Naive thymus-derived CD8-positive, alpha-beta T cell (primary cell): ENCODE measurements at regions not wholly inside any gene's neighbourhood (a gene's known extent, or its start where the extent isn't known, plus 50 kb on each side); places are given as distances from the start of the nearest gene placed in this dataset.

Experiments
- ATAC-seq, 2 donors: fragments of 150-1000 bp; cut with Tn5 transposase in 1 of 2; sonication (Bioruptor Pico), chemical (Tn5 transposase) in 1 of 2; 1 replicate in 1 of 2; 2 replicates in 1 of 2; pipeline ENCODE4 v1.10.0; 2021; ENCODE audit warnings: mild to moderate bottlenecking in 2 of 2, moderate library complexity in 2 of 2
- POLR2A ChIA-PET: fragments of 350-600 bp; sonication (Branson Sonifier 250); formaldehyde crosslinking; loops from one replicate; lab custom pipeline; 2021; ENCODE audit warnings: antibody characterized with exemption; lab: Charles Lee
- DNase-seq, 10 donors: peaks; one replicate each; pipeline versions ENCODE4 v3.0.0 to v3.0.0-alpha.2; 2020 to 2022
- H3K27ac Mint-ChIP-seq, 10 donors: one replicate each; pipeline ENCODE4 v1.8.0; 2020 to 2022; ENCODE audit warnings: mild to moderate bottlenecking in 10 of 10, mixed read lengths in 10 of 10, moderate library complexity in 4 of 10, inconsistent platforms in 1 of 10
- H3K27me3 Mint-ChIP-seq, 5 donors: one replicate each; pipeline ENCODE4 v1.8.0; 2021 to 2022; ENCODE audit warnings: mixed read lengths in 5 of 5
- H3K36me3 Mint-ChIP-seq, 3 donors: one replicate each; pipeline ENCODE4 v1.8.0; 2020 to 2022; ENCODE audit warnings: mixed read lengths in 3 of 3, mild to moderate bottlenecking in 2 of 3, inconsistent platforms in 1 of 3
- H3K4me1 Mint-ChIP-seq, 4 donors: one replicate each; pipeline ENCODE4 v1.8.0; 2021 to 2022; ENCODE audit warnings: mixed read lengths in 4 of 4
- H3K4me3 Mint-ChIP-seq, 10 donors: one replicate each; pipeline ENCODE4 v1.8.0; 2020 to 2022; ENCODE audit warnings: mild to moderate bottlenecking in 10 of 10, mixed read lengths in 10 of 10, moderate library complexity in 6 of 10, inconsistent platforms in 1 of 10
- H3K9me3 Mint-ChIP-seq, 9 donors: one replicate each; pipeline ENCODE4 v1.8.0; 2020 to 2022; ENCODE audit warnings: mixed read lengths in 9 of 9, mild to moderate bottlenecking in 3 of 9, inconsistent platforms in 1 of 9, moderate library complexity in 1 of 9

DNA sequence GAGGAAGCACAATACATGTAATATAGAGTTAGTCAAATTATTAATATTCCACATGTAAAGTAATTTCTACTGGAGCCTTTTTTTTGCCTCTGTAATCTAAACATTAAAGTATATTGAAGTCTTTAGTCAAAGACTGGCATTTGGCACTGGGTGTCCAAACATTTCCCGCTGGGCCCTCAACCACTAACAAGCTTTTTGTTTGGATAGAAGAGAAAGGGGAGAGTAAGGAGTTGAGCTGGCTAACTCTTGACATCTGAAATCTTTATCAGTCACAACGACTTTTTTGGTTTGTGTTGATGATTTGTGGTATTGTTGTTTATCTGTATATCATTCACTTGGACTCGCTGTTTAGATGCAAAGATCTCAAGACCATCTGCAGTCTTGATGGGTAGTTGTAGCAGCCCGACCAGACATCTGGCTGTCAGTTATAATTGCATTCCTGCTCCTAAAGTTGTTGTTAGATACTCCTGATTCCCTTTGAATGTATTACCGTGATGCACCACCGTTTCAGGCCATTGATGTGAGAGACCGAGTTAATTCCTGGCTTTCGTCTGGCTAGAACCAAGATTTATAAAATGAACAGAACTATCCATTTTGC, 379.6 kb downstream of the MTX2 start:
- peaks cover 19 to 79% (median 44%) of the 10 kb centered on the region in 5 donors for H3K27me3 Mint-ChIP-seq
- no peak overlapping the region for H3K4me3 Mint-ChIP-seq
- POLR2A ChIA-PET: no interaction called here
- no peak overlapping the region for H3K27ac Mint-ChIP-seq
- no peak for ATAC-seq
- DNase-seq: no peak
- H3K36me3 Mint-ChIP-seq: no peaks in the 10 kb centered on the region
- H3K9me3 Mint-ChIP-seq: no peaks in the 10 kb centered on the region
- peaks cover 2 to 10% (median 5%) of the 10 kb centered on the region in 4 donors for H3K4me1 Mint-ChIP-seq

- DNase-seq (no peak), ATAC-seq (no peak)
- H3K4me3 Mint-ChIP-seq: no peak overlapping the region
- H3K27ac Mint-ChIP-seq: no peak overlapping the region
- POLR2A ChIA-PET: no interaction called here
- H3K36me3 Mint-ChIP-seq: no peaks in the 10 kb centered on the region
- peaks cover 17 to 65% (median 31%) of the 10 kb centered on the region in 5 donors for H3K27me3 Mint-ChIP-seq
- peaks cover 4 to 14% (median 9%) of the 10 kb centered on the region in 4 donors for H3K4me1 Mint-ChIP-seq
- no peaks in the 10 kb centered on the region for H3K9me3 Mint-ChIP-seq
Observed at GRCh38 chr2:176650104-176650837, 381.0 kb downstream of the MTX2 start.

DNA sequence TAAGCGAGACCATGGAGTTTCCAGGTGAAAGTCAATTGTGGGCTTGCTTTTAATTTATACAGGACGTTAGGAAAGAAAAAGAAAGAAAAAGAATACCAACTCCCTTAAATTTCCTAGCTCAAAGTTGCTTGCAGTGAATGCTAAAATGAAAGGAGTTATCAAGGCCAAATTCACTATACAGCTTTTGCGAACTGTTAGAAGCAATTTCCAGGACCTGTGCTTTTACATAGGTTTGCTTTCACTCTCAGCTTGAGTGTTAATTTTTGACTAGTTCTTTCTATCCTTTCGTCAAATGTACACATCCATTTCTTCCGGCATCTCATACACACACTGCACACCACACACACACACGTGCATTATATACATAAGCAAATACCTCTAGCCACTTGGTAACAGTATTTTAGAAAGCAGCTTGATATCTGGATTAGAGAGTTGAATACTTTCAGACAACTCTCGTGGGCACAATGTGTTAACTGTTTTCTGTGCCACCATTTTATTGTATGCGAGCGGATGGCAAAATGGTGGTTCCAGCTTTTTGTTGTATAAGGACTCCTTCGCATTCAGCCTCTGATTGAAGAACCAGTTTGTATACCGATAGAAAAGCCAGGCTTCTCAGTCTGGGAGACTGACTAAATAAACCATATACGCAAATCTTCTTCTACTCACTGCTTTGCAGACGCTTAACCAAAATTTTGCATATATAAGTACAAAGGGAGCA, 381.8 kb downstream of the MTX2 start:
- peaks cover 4 to 14% (median 9%) of the 10 kb centered on the region in 4 donors for H3K4me1 Mint-ChIP-seq
- ATAC-seq (no peak), DNase-seq (no peak)
- POLR2A ChIA-PET: no interaction called here
- no peak overlapping the region for H3K4me3 Mint-ChIP-seq
- H3K36me3 Mint-ChIP-seq: no peaks in the 10 kb centered on the region
- peaks cover 14 to 65% (median 25%) of the 10 kb centered on the region in 5 donors for H3K27me3 Mint-ChIP-seq
- no peaks in the 10 kb centered on the region for H3K9me3 Mint-ChIP-seq
- no peak overlapping the region for H3K27ac Mint-ChIP-seq

DNA sequence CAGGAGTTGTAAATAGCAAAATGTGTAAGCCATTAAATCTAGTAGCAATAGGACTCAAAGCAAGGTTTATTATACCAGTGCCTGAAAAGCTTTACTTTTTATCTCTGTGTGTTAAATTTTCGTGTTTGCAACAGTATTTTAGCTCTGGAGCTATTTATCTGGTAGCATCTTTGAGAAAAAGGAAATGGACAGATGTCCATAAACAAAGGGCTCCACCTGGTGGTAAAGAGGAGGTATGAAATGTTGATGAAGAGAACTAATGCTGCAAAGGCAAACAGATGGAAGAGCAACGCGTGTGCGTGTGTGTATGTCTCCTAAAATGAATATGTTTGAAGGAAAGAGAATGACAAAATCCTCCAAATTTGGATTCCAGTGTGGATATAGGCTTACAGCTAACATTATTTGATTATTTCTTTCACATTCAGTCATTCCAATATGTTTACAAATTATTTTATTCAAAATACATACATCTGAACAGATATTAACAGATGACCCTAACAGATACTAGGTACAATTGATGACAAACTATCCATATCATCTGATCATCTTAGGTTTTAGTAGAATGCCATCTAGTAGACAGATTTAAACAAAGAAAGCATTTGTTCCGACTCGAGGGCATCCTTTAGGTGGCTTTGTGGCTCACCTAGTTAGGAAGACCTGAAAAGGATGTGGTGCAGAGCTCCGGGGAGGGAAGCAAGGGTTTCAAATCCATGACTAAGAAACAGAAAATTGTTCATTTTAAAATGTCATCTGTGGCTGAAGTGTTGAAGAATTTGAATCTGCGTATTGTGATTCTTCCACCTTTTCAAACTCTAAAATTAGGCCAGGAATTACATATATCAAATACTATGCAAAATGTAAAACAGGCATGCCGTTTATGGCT, 383.3 kb downstream of the MTX2 start:
- Mint-ChIP-seq H3K27me3 (peaks cover 14 to 65% (median 24%) of the 10 kb centered on the region in 5 donors), H3K4me1 (peaks cover 4 to 14% (median 9%) of the 10 kb centered on the region in 4 donors), H3K36me3 (no peaks in the 10 kb centered on the region), H3K4me3 (no peak overlapping the region), H3K27ac (no peak overlapping the region), H3K9me3 (no peaks in the 10 kb centered on the region)
- DNase-seq (peak in 4 of 10 donors; percentile 14 to 55 (median 50)), ATAC-seq (peak; percentile 61 to 65)
- POLR2A ChIA-PET: no interaction called here

DNA sequence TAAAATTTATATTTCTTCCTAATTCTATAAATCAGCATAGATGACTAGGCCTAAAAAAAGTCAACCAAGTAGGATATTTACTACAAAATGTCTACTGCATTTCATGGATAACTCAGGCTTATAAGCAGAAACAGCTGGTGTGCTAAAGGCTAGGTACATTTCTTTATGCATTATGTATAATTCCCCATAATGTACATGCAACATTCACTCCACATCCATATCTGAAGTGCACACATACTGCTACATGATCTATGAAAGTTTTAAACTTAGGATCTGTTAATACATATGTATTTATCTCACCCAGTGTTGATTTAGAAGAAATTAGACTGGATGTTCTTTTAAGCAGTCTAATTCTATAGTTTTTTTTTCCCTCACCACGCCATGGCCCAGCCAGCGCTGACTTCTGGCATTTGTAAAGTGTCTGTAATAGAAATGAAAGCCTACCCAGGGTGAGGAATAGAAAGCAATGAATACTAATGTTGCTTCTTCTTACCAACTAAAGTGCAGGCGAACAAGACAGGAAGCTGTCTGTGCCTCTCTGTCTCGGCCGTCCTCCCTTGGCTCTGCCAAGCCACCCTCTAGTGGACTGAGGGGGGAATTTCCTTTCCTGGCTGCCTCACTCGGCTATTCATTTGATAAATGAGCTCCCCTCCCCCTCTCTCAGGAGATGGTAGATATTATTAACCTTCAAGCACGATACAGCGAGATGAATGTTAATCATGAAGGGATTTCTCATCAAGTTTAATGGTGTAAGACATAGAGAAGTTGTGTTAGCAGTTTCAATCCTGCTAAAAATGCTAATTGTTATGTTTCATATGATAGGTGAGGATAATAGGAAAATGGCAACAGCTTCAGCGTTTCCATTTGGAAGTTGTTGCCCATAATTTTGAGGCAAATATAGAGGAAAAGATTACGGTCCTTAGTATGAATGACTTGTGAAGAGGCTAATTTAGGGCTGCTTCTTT, 384.5 kb downstream of the MTX2 start:
- Mint-ChIP-seq H3K4me3 (no peak overlapping the region), H3K27me3 (peaks cover 12 to 69% (median 25%) of the 10 kb centered on the region in 5 donors), H3K27ac (no peak overlapping the region), H3K36me3 (no peaks in the 10 kb centered on the region), H3K9me3 (no peaks in the 10 kb centered on the region), H3K4me1 (peaks cover 4 to 14% (median 9%) of the 10 kb centered on the region in 4 donors)
- DNase-seq (peak in 6 of 10 donors; percentile 16 to 68 (median 39)), ATAC-seq (peak; percentile 72 to 79)
- POLR2A ChIA-PET: interaction anchor here (0.6 kb wide), 1 partner anchor 491 kb away, joined by 3 read pairs; no protein-coding TSS in a partner anchor

DNA sequence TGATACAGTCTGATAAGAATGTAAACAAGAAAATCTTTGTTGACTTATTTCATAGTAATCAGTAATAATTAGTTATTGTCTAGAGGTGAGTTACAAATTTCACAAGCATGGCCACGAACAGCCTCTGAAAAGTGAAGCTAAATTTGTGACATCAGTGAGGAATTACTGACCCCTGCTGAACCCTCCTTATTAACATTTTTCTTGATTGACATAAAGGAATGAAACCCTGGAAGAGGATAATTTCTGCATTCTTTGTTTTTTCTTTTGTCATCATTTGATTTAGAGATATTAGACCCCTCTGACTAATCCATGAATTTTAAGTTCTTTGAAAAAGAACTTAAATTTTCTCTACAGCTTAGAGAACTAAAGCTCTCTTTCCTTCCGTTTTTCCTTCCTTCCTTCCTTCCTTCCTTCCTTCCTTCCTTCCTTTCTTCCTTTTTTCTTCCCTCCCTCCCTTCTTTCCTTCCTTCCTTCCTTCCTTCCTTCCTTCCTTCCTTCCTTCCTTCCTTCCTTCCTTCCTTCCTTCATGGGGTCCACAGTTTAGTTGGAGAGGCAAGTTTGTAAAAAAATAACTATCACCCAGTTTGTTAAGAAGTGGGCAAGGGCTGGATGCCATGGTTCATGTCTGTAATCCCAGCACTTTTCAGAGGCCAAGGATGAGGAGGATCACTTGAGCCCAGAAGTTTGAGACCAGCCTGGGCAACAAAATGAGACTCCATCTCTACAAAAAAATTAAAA, 387.0 kb downstream of the MTX2 start:
- DNase-seq (no peak), ATAC-seq (no peak)
- POLR2A ChIA-PET: no interaction called here
- Mint-ChIP-seq H3K4me3 (no peak overlapping the region), H3K4me1 (peaks cover 4 to 14% (median 9%) of the 10 kb centered on the region in 4 donors), H3K9me3 (no peaks in the 10 kb centered on the region), H3K36me3 (peaks cover 0 to 4% (median 0%) of the 10 kb centered on the region in 3 donors), H3K27ac (no peak overlapping the region), H3K27me3 (peaks cover 23 to 71% (median 31%) of the 10 kb centered on the region in 5 donors)

- ATAC-seq (no peak), DNase-seq (no peak)
- Mint-ChIP-seq H3K27me3 (peaks cover 27 to 73% (median 35%) of the 10 kb centered on the region in 5 donors), H3K36me3 (peaks cover 0 to 7% (median 0%) of the 10 kb centered on the region in 3 donors), H3K4me3 (no peak overlapping the region), H3K9me3 (no peaks in the 10 kb centered on the region), H3K27ac (no peak overlapping the region), H3K4me1 (peaks cover 4 to 14% (median 9%) of the 10 kb centered on the region in 4 donors)
- POLR2A ChIA-PET: no interaction called here
Observed at GRCh38 chr2:176656776-176657140, 387.5 kb downstream of the MTX2 start.

- POLR2A ChIA-PET: no interaction called here
- ATAC-seq (no peak), DNase-seq (no peak)
- Mint-ChIP-seq H3K27ac (no peak overlapping the region), H3K27me3 (peaks cover 23 to 70% (median 35%) of the 10 kb centered on the region in 5 donors), H3K9me3 (no peaks in the 10 kb centered on the region), H3K4me3 (no peak overlapping the region), H3K4me1 (peaks cover 2 to 14% (median 9%) of the 10 kb centered on the region in 4 donors), H3K36me3 (peaks cover 0 to 7% (median 2%) of the 10 kb centered on the region in 3 donors)
Observed at GRCh38 chr2:176657393-176657792, 388.2 kb downstream of the MTX2 start.

GRCh38 chr2:176658708-176659107, 389.5 kb downstream of the MTX2 start:
- H3K36me3 Mint-ChIP-seq: peaks cover 0 to 7% (median 3%) of the 10 kb centered on the region in 3 donors
- no peaks in the 10 kb centered on the region for H3K9me3 Mint-ChIP-seq
- POLR2A ChIA-PET: no interaction called here
- ATAC-seq (no peak), DNase-seq (no peak)
- peaks cover 25 to 71% (median 39%) of the 10 kb centered on the region in 5 donors for H3K27me3 Mint-ChIP-seq
- peaks cover 2 to 5% (median 4%) of the 10 kb centered on the region in 4 donors for H3K4me1 Mint-ChIP-seq
- H3K4me3 Mint-ChIP-seq: no peak overlapping the region
- no peak overlapping the region for H3K27ac Mint-ChIP-seq

GRCh38 chr2:176662753-176663152, 393.5 kb downstream of the MTX2 start:
- no peak overlapping the region for H3K27ac Mint-ChIP-seq
- no peak overlapping the region for H3K4me3 Mint-ChIP-seq
- POLR2A ChIA-PET: no interaction called here
- peaks cover 0 to 7% (median 3%) of the 10 kb centered on the region in 3 donors for H3K36me3 Mint-ChIP-seq
- DNase-seq (no peak), ATAC-seq (no peak)
- H3K27me3 Mint-ChIP-seq: peaks cover 20 to 49% (median 30%) of the 10 kb centered on the region in 5 donors
- H3K9me3 Mint-ChIP-seq: no peaks in the 10 kb centered on the region
- no peaks in the 10 kb centered on the region for H3K4me1 Mint-ChIP-seq

DNA sequence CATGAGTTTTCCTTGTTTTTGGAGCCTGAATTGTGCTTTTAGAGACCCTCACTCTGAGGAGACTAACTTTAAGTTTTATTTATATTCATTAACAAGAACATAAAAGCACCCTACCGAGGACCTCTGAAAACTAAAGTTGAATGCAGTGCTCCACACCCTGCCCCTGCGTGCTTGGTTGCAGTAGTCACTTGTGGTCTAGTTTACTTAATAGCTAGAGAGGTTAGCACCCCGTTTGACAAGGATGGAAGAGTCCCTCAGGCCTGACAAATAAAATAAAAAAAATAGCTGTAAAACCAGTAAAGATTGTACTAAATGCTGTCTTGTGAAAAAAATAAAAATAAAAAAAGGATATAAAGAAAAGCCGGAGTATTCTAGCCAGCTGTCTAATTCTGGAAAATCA, 395.2 kb downstream of the MTX2 start:
- Mint-ChIP-seq H3K27me3 (peaks cover 18 to 50% (median 23%) of the 10 kb centered on the region in 5 donors), H3K4me1 (no peaks in the 10 kb centered on the region), H3K4me3 (no peak overlapping the region), H3K36me3 (peaks cover 0 to 7% (median 3%) of the 10 kb centered on the region in 3 donors), H3K27ac (no peak overlapping the region), H3K9me3 (no peaks in the 10 kb centered on the region)
- POLR2A ChIA-PET: no interaction called here
- DNase-seq: no peak
- no peak for ATAC-seq
